ENCODE measurements at regions not wholly inside any gene's neighbourhood (a gene's known extent, or its start where the extent isn't known, plus 50 kb on each side); places are given as distances from the start of the nearest gene placed in this dataset.

DNA sequence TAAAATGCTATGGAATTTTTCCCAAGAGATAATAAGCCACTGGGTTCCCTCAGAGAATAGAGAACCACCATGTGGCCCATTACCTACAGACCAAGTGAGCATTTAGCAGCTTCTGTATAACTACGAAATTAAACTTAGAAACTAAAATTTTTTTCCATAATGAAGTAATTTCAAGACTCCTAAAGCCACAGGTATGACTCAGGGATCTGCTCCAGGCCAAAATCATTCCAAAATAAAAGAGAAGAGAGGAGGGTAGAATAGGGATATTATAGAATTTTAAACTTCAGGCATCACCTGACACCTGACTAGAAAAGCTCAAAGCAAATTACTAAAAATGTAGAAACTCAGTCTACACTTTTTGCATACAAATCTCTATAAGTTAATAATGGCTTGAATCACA, 108.9 kb upstream of the DST start:
- TF ChIP-seq SRF (IDR thresholded peaks at IDR 0.05; ENCODE audit: low read depth in 2 of 2, low read length in 2 of 2) (no peak), ESRRA (IDR thresholded peaks at IDR 0.05; ENCODE audit: low read length) (no peak), CHD2 (IDR thresholded peaks at IDR 0.05; ENCODE audit: borderline replicate concordance, low read depth, low read length) (no peak), PML (IDR thresholded peaks at IDR 0.05; ENCODE audit: low read length) (no peak), EZH2 (IDR thresholded peaks at IDR 0.05; ENCODE audit: borderline replicate concordance, control insufficient read depth, low read depth, low read length) (no peak), ZNF207 (IDR thresholded peaks at IDR 0.05; ENCODE audit: borderline replicate concordance) (no peak)
- TF ChIP-seq, protein P1, sequence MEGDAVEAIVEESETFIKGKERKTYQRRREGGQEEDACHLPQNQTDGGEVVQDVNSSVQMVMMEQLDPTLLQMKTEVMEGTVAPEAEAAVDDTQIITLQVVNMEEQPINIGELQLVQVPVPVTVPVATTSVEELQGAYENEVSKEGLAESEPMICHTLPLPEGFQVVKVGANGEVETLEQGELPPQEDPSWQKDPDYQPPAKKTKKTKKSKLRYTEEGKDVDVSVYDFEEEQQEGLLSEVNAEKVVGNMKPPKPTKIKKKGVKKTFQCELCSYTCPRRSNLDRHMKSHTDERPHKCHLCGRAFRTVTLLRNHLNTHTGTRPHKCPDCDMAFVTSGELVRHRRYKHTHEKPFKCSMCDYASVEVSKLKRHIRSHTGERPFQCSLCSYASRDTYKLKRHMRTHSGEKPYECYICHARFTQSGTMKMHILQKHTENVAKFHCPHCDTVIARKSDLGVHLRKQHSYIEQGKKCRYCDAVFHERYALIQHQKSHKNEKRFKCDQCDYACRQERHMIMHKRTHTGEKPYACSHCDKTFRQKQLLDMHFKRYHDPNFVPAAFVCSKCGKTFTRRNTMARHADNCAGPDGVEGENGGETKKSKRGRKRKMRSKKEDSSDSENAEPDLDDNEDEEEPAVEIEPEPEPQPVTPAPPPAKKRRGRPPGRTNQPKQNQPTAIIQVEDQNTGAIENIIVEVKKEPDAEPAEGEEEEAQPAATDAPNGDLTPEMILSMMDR (IDR thresholded peaks at IDR 0.05 in 2 of 3, conservative IDR thresholded peaks at IDR 0.05 in 1 of 3; ENCODE audit: control insufficient read depth in 2 of 3, extremely low read depth in 1 of 3, insufficient read depth in 1 of 3, low read depth in 3 of 3, low read length in 3 of 3) = no peak
- TF ChIP-seq, protein P2, sequence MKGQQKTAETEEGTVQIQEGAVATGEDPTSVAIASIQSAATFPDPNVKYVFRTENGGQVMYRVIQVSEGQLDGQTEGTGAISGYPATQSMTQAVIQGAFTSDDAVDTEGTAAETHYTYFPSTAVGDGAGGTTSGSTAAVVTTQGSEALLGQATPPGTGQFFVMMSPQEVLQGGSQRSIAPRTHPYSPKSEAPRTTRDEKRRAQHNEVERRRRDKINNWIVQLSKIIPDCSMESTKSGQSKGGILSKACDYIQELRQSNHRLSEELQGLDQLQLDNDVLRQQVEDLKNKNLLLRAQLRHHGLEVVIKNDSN (IDR thresholded peaks at IDR 0.05; ENCODE audit: borderline replicate concordance, extremely low read length, insufficient read depth, low read depth, low read length) = no peak
